SK-N-SH treated with all-trans-retinoic acid at 6 μM for 48 hours (cell line): ENCODE measurements at regions not wholly inside any gene's neighbourhood (a gene's known extent, or its start where the extent isn't known, plus 50 kb on each side); places are given as distances from the start of the nearest gene placed in this dataset.

Experiments
- ARNTL ChIP-seq: fragments of 450-650 bp; formaldehyde crosslinking; IDR thresholded peaks from 2 replicates; pipeline ENCODE4 v1.5.0; 2020; ENCODE audit warnings: low read depth, mild to moderate bottlenecking, moderate library complexity, borderline replicate concordance
- ESRRG ChIP-seq: fragments of 250-450 bp; sonication (Bioruptor Pico); IDR thresholded peaks from 2 replicates; pipeline ENCODE4 v1.6.1; 2021; ENCODE audit warnings: mild to moderate bottlenecking
- ISL1 ChIP-seq: fragments of 250-450 bp; sonication (Bioruptor Pico); IDR thresholded peaks from 2 replicates; pipeline ENCODE4 v2.1.2; 2022; ENCODE audit warnings: mild to moderate bottlenecking, moderate library complexity
- RARB ChIP-seq: fragments of 250-450 bp; sonication (Bioruptor Pico); IDR thresholded peaks from 2 replicates; pipeline ENCODE4 v1.8.0; 2021; ENCODE audit warnings: mild to moderate bottlenecking, moderate library complexity
- ZC3H10 ChIP-seq: fragments of 250-450 bp; sonication (Bioruptor Pico); IDR thresholded peaks from 2 replicates; pipeline ENCODE4 v1.5.1; 2021; ENCODE audit warnings: mild to moderate bottlenecking, moderate library complexity
- ZFP3 ChIP-seq: fragments of 250-450 bp; sonication (Bioruptor Pico); IDR thresholded peaks from 2 replicates; pipeline ENCODE4 v1.5.0; 2020; ENCODE audit warnings: mild to moderate bottlenecking, moderate library complexity
- ZNF8 ChIP-seq: fragments of 450-650 bp; formaldehyde crosslinking; IDR thresholded peaks from 2 replicates; pipeline ENCODE4 v1.5.0; 2020; ENCODE audit warnings: mild to moderate bottlenecking, moderate library complexity
- TF ChIP-seq, protein P1 (sequence below): fragments of 250-450 bp; sonication (Bioruptor Pico); IDR thresholded peaks from 2 replicates; pipeline ENCODE4 v1.5.1; 2020; ENCODE audit warnings: low read depth, mild to moderate bottlenecking, moderate library complexity
- TF ChIP-seq, protein P2 (sequence below): fragments of 250-450 bp; sonication (Bioruptor Pico); IDR thresholded peaks from 2 replicates; pipeline ENCODE4 v1.8.0; 2020; ENCODE audit warnings: mild to moderate bottlenecking, moderate library complexity, borderline replicate concordance

GRCh38 chr16:64702415-64702814, 419.4 kb downstream of the CDH11 start:
- TF ChIP-seq ARNTL (CRISPR knock-in tag), result no peak
- TF ChIP-seq ESRRG (CRISPR knock-in tag), result no peak
- TF ChIP-seq RARB (CRISPR knock-in tag), result no peak
- TF ChIP-seq, protein P1, sequence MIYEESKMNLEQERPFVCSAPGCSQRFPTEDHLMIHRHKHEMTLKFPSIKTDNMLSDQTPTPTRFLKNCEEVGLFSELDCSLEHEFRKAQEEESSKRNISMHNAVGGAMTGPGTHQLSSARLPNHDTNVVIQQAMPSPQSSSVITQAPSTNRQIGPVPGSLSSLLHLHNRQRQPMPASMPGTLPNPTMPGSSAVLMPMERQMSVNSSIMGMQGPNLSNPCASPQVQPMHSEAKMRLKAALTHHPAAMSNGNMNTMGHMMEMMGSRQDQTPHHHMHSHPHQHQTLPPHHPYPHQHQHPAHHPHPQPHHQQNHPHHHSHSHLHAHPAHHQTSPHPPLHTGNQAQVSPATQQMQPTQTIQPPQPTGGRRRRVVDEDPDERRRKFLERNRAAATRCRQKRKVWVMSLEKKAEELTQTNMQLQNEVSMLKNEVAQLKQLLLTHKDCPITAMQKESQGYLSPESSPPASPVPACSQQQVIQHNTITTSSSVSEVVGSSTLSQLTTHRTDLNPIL (CRISPR knock-in tag), result no peak
- TF ChIP-seq ZFP3 (CRISPR knock-in tag), result no peak
- TF ChIP-seq ISL1 (CRISPR knock-in tag), result no peak
- no peak for TF ChIP-seq ZNF8 (CRISPR knock-in tag)
- TF ChIP-seq, protein P2, sequence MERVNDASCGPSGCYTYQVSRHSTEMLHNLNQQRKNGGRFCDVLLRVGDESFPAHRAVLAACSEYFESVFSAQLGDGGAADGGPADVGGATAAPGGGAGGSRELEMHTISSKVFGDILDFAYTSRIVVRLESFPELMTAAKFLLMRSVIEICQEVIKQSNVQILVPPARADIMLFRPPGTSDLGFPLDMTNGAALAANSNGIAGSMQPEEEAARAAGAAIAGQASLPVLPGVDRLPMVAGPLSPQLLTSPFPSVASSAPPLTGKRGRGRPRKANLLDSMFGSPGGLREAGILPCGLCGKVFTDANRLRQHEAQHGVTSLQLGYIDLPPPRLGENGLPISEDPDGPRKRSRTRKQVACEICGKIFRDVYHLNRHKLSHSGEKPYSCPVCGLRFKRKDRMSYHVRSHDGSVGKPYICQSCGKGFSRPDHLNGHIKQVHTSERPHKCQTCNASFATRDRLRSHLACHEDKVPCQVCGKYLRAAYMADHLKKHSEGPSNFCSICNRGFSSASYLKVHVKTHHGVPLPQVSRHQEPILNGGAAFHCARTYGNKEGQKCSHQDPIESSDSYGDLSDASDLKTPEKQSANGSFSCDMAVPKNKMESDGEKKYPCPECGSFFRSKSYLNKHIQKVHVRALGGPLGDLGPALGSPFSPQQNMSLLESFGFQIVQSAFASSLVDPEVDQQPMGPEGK (CRISPR knock-in tag), result no peak
- no peak for TF ChIP-seq ZC3H10 (CRISPR knock-in tag)
